Suprapubic skin (tissue), 4 donors: ENCODE measurements at regions not wholly inside any gene's neighbourhood (a gene's known extent, or its start where the extent isn't known, plus 50 kb on each side); places are given as distances from the start of the nearest gene placed in this dataset.
"Not testable (repeated sequence)": the region's sequence is repeated elsewhere in the genome, so short reads cannot be mapped to it uniquely, and the experiment has no call there.

ENCODE experiments used
- DNase-seq, 2 donors: peaks; one replicate each; pipeline ENCODE4 v3.0.0-alpha.2; 2019; ENCODE audit warnings: low spot score in 2 of 2
- H3K27ac ChIP-seq: fragments of 200-600 bp; sonication (generic); one replicate; pipeline ENCODE4 v1.5.1; 2019
- H3K27me3 ChIP-seq: fragments of 200-600 bp; sonication (generic); one replicate; pipeline ENCODE4 v1.5.1; 2019
- H3K36me3 ChIP-seq: fragments of 200-600 bp; sonication (generic); one replicate; pipeline ENCODE4 v1.5.1; 2019
- H3K4me1 ChIP-seq: fragments of 200-600 bp; sonication (generic); one replicate; pipeline ENCODE4 v1.5.1; 2019
- H3K4me3 ChIP-seq: fragments of 200-600 bp; sonication (generic); one replicate; pipeline ENCODE4 v1.5.1; 2019; ENCODE audit warnings: mild to moderate bottlenecking
- H3K9me3 ChIP-seq: fragments of 200-600 bp; sonication (generic); one replicate; pipeline ENCODE4 v1.5.1; 2019
- CTCF ChIP-seq, 2 donors: fragments of 200-600 bp in 1 of 2; fragments of 450-650 bp in 1 of 2; sonication (generic) in 1 of 2; IDR thresholded peaks; one replicate each; pipeline ENCODE4 v1.5.1; 2016 to 2019; ENCODE audit warnings: antibody characterized with exemption in 2 of 2, mild to moderate bottlenecking in 1 of 2, moderate library complexity in 1 of 2
- EP300 ChIP-seq: sonication (generic); formaldehyde crosslinking; IDR thresholded peaks from one replicate; pipeline ENCODE4 v1.6.1; 2017; ENCODE audit warnings: antibody characterized with exemption
- POLR2A ChIP-seq, 2 donors: fragments of 450-650 bp; IDR thresholded peaks; one replicate each; pipeline ENCODE4 v1.6.1; 2017; ENCODE audit warnings: antibody characterized with exemption in 2 of 2, mild to moderate bottlenecking in 2 of 2, moderate library complexity in 2 of 2
- POLR2AphosphoS5 ChIP-seq, 3 donors: sonication (generic); formaldehyde crosslinking; IDR thresholded peaks; one replicate each; pipeline ENCODE4 v1.6.1; 2017; ENCODE audit warnings: antibody characterized with exemption in 3 of 3
- WGBS: methylation state at CpG from one replicate; pipeline ENCODE4 v1.1.5; 2018; 5-methylcytosine and 5-hydroxymethylcytosine counted together

- WGBS = 94% methylated on average over 2 of the region's 2 CpGs
- no peak for DNase-seq
- H3K9me3 ChIP-seq = no peaks in the 10 kb centered on the region
- no peak overlapping the region for H3K4me3 ChIP-seq
- H3K36me3 ChIP-seq = no peaks in the 10 kb centered on the region
- TF ChIP-seq POLR2A (IDR thresholded peaks at IDR 0.05) (no peak), CTCF (IDR thresholded peaks at IDR 0.05) (no peak), POLR2AphosphoS5 (IDR thresholded peaks at IDR 0.05) (no peak), EP300 (no peak)
- H3K27ac ChIP-seq = no peak overlapping the region
- H3K27me3 ChIP-seq = no peaks in the 10 kb centered on the region
- no peaks in the 10 kb centered on the region for H3K4me1 ChIP-seq
These were observed 185.0 kb upstream of the COX10 start for GRCh38 chr17:13884347-13884746.

GRCh38 chr17:13885550-13885949 is 183.8 kb upstream of the COX10 start:
- DNase-seq = no peak
- H3K4me3 ChIP-seq = no peak overlapping the region
- no peaks in the 10 kb centered on the region for H3K4me1 ChIP-seq
- no peaks in the 10 kb centered on the region for H3K27me3 ChIP-seq
- H3K36me3 ChIP-seq = no peaks in the 10 kb centered on the region
- no peaks in the 10 kb centered on the region for H3K9me3 ChIP-seq
- H3K27ac ChIP-seq = no peak overlapping the region
- 88% methylated on average over 2 of the region's 2 CpGs for WGBS
- TF ChIP-seq POLR2AphosphoS5 (IDR thresholded peaks at IDR 0.05) = no peak
- TF ChIP-seq CTCF (IDR thresholded peaks at IDR 0.05) = no peak

- 87% methylated on average over 6 of the region's 6 CpGs for WGBS
These were observed 183.1 kb upstream of the COX10 start for GRCh38 chr17:13885953-13886889.

GRCh38 chr17:13888056-13888609 is 181.2 kb upstream of the COX10 start:
- WGBS = 73% methylated on average over 7 of the region's 7 CpGs
- Histone ChIP-seq H3K9me3 (no peaks in the 10 kb centered on the region), H3K36me3 (no peaks in the 10 kb centered on the region), H3K27me3 (no peaks in the 10 kb centered on the region), H3K4me1 (no peaks in the 10 kb centered on the region), H3K27ac (no peak overlapping the region), H3K4me3 (no peak overlapping the region)
- no peak for TF ChIP-seq POLR2A (IDR thresholded peaks at IDR 0.05)
- no peak for TF ChIP-seq CTCF (IDR thresholded peaks at IDR 0.05)
- no peak for TF ChIP-seq POLR2AphosphoS5 (IDR thresholded peaks at IDR 0.05)
- TF ChIP-seq EP300 = no peak
- DNase-seq = no peak

More at GRCh38 chr17:13885953-13886889, 183.1 kb upstream of the COX10 start:
- no peaks in the 10 kb centered on the region for H3K36me3 ChIP-seq
- H3K27me3 ChIP-seq = no peaks in the 10 kb centered on the region
- no peak overlapping the region for H3K27ac ChIP-seq
- no peak for TF ChIP-seq POLR2AphosphoS5 (IDR thresholded peaks at IDR 0.05)
- no peak for TF ChIP-seq EP300
- TF ChIP-seq CTCF (IDR thresholded peaks at IDR 0.05) = no peak
- no peak for TF ChIP-seq POLR2A (IDR thresholded peaks at IDR 0.05)
- no peak overlapping the region for H3K4me3 ChIP-seq
- no peaks in the 10 kb centered on the region for H3K4me1 ChIP-seq
- DNase-seq = no peak
- no peaks in the 10 kb centered on the region for H3K9me3 ChIP-seq

- DNase-seq, H3K4me1 ChIP-seq, H3K36me3 ChIP-seq, H3K9me3 ChIP-seq, H3K27me3 ChIP-seq, H3K27ac ChIP-seq, H3K4me3 ChIP-seq: not testable (repeated sequence)
These were observed 160.3 kb upstream of the COX10 start for GRCh38 chr17:13908971-13909370.
